SW480 (cell line): ENCODE measurements at regions not wholly inside any gene's neighbourhood (a gene's known extent, or its start where the extent isn't known, plus 50 kb on each side); places are given as distances from the start of the nearest gene placed in this dataset.
"Not testable (repeated sequence)": the region's sequence is repeated elsewhere in the genome, so short reads cannot be mapped to it uniquely, and the experiment has no call there.

Source experiments
- DNase-seq: peaks from one replicate; pipeline ENCODE4 v3.0.0-alpha.2; 2016; ENCODE audit warnings: low spot score

GRCh38 chr7:98728555-98728954 is 111.5 kb downstream of the NPTX2 start:
- DNase-seq = no peak

GRCh38 chr7:98729121-98729520 is 112.0 kb downstream of the NPTX2 start:
- no peak for DNase-seq

- no peak for DNase-seq
These were observed 113.2 kb downstream of the NPTX2 start for GRCh38 chr7:98730326-98730725.

- no peak for DNase-seq
These were observed 114.6 kb downstream of the NPTX2 start for GRCh38 chr7:98731651-98732050.

GRCh38 chr7:98733036-98733435 is 116.0 kb downstream of the NPTX2 start:
- DNase-seq = peak; percentile 69

- DNase-seq = no peak
These were observed 118.7 kb downstream of the NPTX2 start for GRCh38 chr7:98735801-98736200.

GRCh38 chr7:98736461-98736860 is 119.4 kb downstream of the NPTX2 start:
- not testable (repeated sequence) for DNase-seq

GRCh38 chr7:98737176-98737575 is 120.1 kb downstream of the NPTX2 start:
- DNase-seq = no peak

- no peak for DNase-seq
These were observed 123.6 kb downstream of the NPTX2 start for GRCh38 chr7:98740643-98741042.

- peak; percentile 72 for DNase-seq
These were observed 124.0 kb downstream of the TMEM130 start for GRCh38 chr7:98745722-98746318.

- no peak for DNase-seq
These were observed 121.7 kb downstream of the TMEM130 start for GRCh38 chr7:98748090-98748489.

GRCh38 chr7:98753176-98753575 is 116.6 kb downstream of the TMEM130 start:
- DNase-seq = no peak

- DNase-seq = peak; percentile 69
These were observed 115.8 kb downstream of the TMEM130 start for GRCh38 chr7:98753989-98754479.

- no peak for DNase-seq
These were observed 114.5 kb downstream of the TMEM130 start for GRCh38 chr7:98755138-98755898.

- no peak for DNase-seq
These were observed 111.7 kb downstream of the TMEM130 start for GRCh38 chr7:98758157-98758556.

- no peak for DNase-seq
These were observed 109.6 kb downstream of the TMEM130 start for GRCh38 chr7:98760201-98760651.

- DNase-seq = peak; percentile 43
These were observed 108.6 kb downstream of the TMEM130 start for GRCh38 chr7:98761225-98761624.

GRCh38 chr7:98762620-98763019 is 107.2 kb downstream of the TMEM130 start:
- DNase-seq = no peak

- no peak for DNase-seq
These were observed 106.4 kb downstream of the TMEM130 start for GRCh38 chr7:98763441-98763840.

- DNase-seq = no peak
These were observed 104.9 kb downstream of the TMEM130 start for GRCh38 chr7:98764946-98765345.

- DNase-seq = not testable (repeated sequence)
These were observed 99.7 kb downstream of the TMEM130 start for GRCh38 chr7:98770085-98770484.

GRCh38 chr7:98771519-98771918 is 98.3 kb downstream of the TMEM130 start:
- DNase-seq = no peak

- no peak for DNase-seq
These were observed 97.7 kb downstream of the TMEM130 start for GRCh38 chr7:98771941-98772603.
